ENCODE measurements at regions not wholly inside any gene's neighbourhood (a gene's known extent, or its start where the extent isn't known, plus 50 kb on each side); places are given as distances from the start of the nearest gene placed in this dataset.
A peak's percentile ranks its signal among the peaks of the same experiment; 100 is the strongest.

GRCh38 chr2:149278161-149278871, 52.1 kb upstream of the LYPD6 start:
- Histone ChIP-seq H4K8ac (ENCODE audit: extremely low read depth, insufficient read depth, low read length) (no peak overlapping the region), H2BK15ac (ENCODE audit: low read length) (no peak overlapping the region), H3K56ac (replicated peaks; ENCODE audit: insufficient read length, low read depth, low read length) (no peak overlapping the region), H3K27ac (ENCODE audit: low read depth, low read length) (no peak overlapping the region), H3K79me1 (ENCODE audit: low read depth, low read length) (no peaks in the 10 kb centered on the region), H3K27me3 (replicated peaks in 1 of 4; ENCODE audit: control insufficient read depth in 3 of 4, extremely low read depth in 1 of 4, insufficient read depth in 3 of 4, low read length in 3 of 4) (no peaks in the 10 kb centered on the region), H3K23ac (ENCODE audit: insufficient read length) (no peak overlapping the region), H3K9ac (replicated peaks in 1 of 4; ENCODE audit: extremely low read depth in 1 of 4, low read depth in 3 of 4, low read length in 3 of 4) (no peak overlapping the region), H3K23me2 (ENCODE audit: low read depth, low read length) (no peaks in the 10 kb centered on the region), H4K20me1 (replicated peaks in 1 of 2; ENCODE audit: control insufficient read depth in 1 of 2, insufficient read depth in 2 of 2, low read length in 2 of 2) (no peaks in the 10 kb centered on the region), H2BK12ac (ENCODE audit: low read depth, low read length) (no peak overlapping the region), H3K9me3 (ENCODE audit: insufficient read depth in 2 of 2, low read depth in 1 of 2, low read length in 1 of 2) (no peaks in the 10 kb centered on the region), H3K4ac (replicated peaks; ENCODE audit: insufficient read length, low read depth, low read length) (no peak overlapping the region), H4K5ac (ENCODE audit: insufficient read length, low read depth, low read length) (no peak overlapping the region), H2AFZ (ENCODE audit: low read length) (peak overlapping the region; percentile 50; the same call in 1 of the 2 replicates), H3K14ac (ENCODE audit: insufficient read length) (no peak overlapping the region), H3K79me2 (ENCODE audit: control insufficient read depth in 1 of 2, insufficient read depth in 2 of 2, low read length in 2 of 2) (no peaks in the 10 kb centered on the region), H2BK20ac (ENCODE audit: low read length) (no peak overlapping the region), H2BK120ac (replicated peaks; ENCODE audit: low read depth, low read length) (no peak overlapping the region), H2BK5ac (ENCODE audit: low read depth, low read length) (no peak overlapping the region), H3K4me2 (ENCODE audit: insufficient read depth in 1 of 2, low read depth in 2 of 2, low read length in 2 of 2) (no peak overlapping the region), H2AK5ac (ENCODE audit: low read depth, low read length) (no peak overlapping the region), H4K91ac (replicated peaks; ENCODE audit: insufficient read length, low read length) (no peak overlapping the region), H3K18ac (ENCODE audit: extremely low read depth, low read length) (no peak overlapping the region), H3K4me1 (replicated peaks in 1 of 4; ENCODE audit: control insufficient read depth in 3 of 4, insufficient read depth in 4 of 4, low read length in 3 of 4) (no peaks in the 10 kb centered on the region), H3K4me3 (ENCODE audit: extremely low read depth in 1 of 4, insufficient read depth in 2 of 4, low read depth in 3 of 4, low read length in 4 of 4) (no peak overlapping the region), H3K36me3 (ENCODE audit: control insufficient read depth in 2 of 4, insufficient read depth in 4 of 4, low read length in 3 of 4) (no peaks in the 10 kb centered on the region)
- ChIA-PET CTCF (ENCODE audit: partially characterized antibody) (no interaction called here), POLR2A (ENCODE audit: partially characterized antibody) (no interaction called here)
- no peak for DNase-seq (ENCODE audit: low read depth in 1 of 2, low spot score in 2 of 2)
- 86% methylated on average over 7 of the region's 7 CpGs; no CpG with 5 or more reads in 1 of the 2 experiments for WGBS, 2 experiments (ENCODE audit: extremely low coverage in 1 of 2, insufficient coverage in 1 of 2, insufficient read length in 1 of 2, insufficient replicate concordance in 2 of 2, low coverage in 1 of 2, low lambda C conversion rate in 2 of 2, missing lambda C conversion rate in 1 of 2)
- FAIRE-seq, result no peak
- TF ChIP-seq ASH2L (IDR thresholded peaks at IDR 0.05; ENCODE audit: low read length) (no peak), POU5F1 (IDR thresholded peaks at IDR 0.05; ENCODE audit: low read depth, low read length) (no peak), MAX (IDR thresholded peaks at IDR 0.05) (no peak), TAF1 (IDR thresholded peaks at IDR 0.05; ENCODE audit: low read depth, low read length) (no peak)
